NB4 (cell line): ENCODE measurements at regions not wholly inside any gene's neighbourhood (a gene's known extent, or its start where the extent isn't known, plus 50 kb on each side); places are given as distances from the start of the nearest gene placed in this dataset.
A peak's percentile ranks its signal among the peaks of the same experiment; 100 is the strongest.

Experiments
- DNase-seq: peaks from one replicate; pipeline ENCODE4 v3.0.0; 2010; ENCODE audit warnings: low read depth
- H3K4me3 ChIP-seq: one replicate; pipeline ENCODE4 v1.5.1; 2011; ENCODE audit warnings: mild to moderate bottlenecking, low read depth, low read length, moderate library complexity
- MAX ChIP-seq: IDR thresholded peaks from 2 replicates; pipeline ENCODE4 v1.6.1; 2011; ENCODE audit warnings: low read depth, low read length
- MYC ChIP-seq: IDR thresholded peaks from 2 replicates; pipeline ENCODE4 v1.6.1; 2011; ENCODE audit warnings: low read depth, low read length
- POLR2A ChIP-seq: IDR thresholded peaks from 2 replicates; pipeline ENCODE4 v1.6.1; 2011; ENCODE audit warnings: mild to moderate bottlenecking; ENCODE audit not compliant: insufficient read length; ENCODE audit errors: extremely low read depth
- TF ChIP-seq, protein P1 (sequence below): IDR thresholded peaks from one replicate; pipeline ENCODE4 v1.5.1; 2012; ENCODE audit warnings: low read depth, low read length

DNA sequence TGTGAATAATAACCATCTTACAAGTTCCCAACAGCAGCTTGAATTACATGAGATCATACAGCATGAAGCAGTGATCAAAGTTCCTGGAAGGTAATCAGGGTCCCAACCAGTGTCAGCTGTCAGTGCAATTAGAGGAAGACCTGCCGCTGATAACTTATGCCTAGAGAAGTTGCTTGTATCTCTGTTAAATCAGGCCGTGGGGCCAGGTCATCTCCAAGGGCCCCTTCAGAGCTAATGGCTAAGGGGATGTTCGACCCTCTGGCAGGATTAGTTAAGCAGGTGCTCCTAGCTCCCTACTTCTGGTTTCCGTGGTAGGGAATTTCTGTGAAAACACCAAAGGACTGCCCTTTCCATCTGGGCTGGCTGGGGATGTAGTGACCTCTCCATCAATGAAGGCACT lies 251.0 kb downstream of the FAM43A start:
- no peak for DNase-seq
- H3K4me3 ChIP-seq: no peak overlapping the region
- TF ChIP-seq MYC (no peak), MAX (no peak), POLR2A (no peak)
- TF ChIP-seq, protein P1, sequence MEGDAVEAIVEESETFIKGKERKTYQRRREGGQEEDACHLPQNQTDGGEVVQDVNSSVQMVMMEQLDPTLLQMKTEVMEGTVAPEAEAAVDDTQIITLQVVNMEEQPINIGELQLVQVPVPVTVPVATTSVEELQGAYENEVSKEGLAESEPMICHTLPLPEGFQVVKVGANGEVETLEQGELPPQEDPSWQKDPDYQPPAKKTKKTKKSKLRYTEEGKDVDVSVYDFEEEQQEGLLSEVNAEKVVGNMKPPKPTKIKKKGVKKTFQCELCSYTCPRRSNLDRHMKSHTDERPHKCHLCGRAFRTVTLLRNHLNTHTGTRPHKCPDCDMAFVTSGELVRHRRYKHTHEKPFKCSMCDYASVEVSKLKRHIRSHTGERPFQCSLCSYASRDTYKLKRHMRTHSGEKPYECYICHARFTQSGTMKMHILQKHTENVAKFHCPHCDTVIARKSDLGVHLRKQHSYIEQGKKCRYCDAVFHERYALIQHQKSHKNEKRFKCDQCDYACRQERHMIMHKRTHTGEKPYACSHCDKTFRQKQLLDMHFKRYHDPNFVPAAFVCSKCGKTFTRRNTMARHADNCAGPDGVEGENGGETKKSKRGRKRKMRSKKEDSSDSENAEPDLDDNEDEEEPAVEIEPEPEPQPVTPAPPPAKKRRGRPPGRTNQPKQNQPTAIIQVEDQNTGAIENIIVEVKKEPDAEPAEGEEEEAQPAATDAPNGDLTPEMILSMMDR: no peak

DNA sequence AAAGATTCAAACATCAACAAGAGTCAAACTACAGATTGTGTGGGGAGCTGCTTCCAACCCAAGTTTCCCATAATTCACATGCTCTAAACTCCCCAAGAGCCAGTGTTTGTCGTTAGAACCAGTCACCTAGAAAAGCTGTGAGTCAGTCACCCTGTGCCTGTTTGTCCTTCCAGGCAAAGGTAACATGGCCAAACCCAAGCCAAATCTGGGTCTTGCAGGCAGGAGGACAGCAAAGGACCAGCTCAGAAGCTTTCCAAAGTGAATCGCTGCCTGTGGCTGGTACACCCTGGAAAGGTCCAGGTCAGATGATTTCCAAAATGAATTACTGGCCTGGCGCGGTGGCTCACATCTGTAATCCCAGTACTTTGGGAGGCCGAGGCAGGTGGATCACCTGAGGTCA lies 251.5 kb downstream of the FAM43A start:
- no peak for TF ChIP-seq MAX
- TF ChIP-seq, protein P1: no peak
- TF ChIP-seq MYC: no peak
- no peak for TF ChIP-seq POLR2A
- no peak for DNase-seq
- no peak overlapping the region for H3K4me3 ChIP-seq

DNA sequence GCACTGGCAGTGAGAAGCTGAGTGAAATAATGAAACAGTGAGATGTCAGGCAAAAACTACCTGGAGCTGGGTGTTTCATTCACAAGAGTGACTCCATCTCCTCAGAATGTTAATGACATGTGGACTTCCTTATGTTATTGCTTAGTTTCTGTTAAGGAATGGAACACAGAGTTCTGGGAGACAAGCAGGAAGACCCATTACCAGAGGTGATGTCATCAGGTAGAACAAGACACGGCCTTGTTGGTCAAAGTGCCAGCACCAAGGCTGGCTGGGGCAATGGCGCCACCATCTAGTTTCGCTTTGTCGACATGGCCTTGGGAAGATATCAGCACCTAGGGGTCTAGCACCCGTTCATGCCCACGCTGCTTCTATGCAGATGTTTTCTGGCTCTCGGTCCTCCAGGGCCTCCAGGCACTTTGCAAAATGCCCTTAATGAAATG lies 252.2 kb downstream of the FAM43A start:
- DNase-seq: no peak
- H3K4me3 ChIP-seq: no peak overlapping the region
- TF ChIP-seq POLR2A: no peak
- TF ChIP-seq, protein P1: no peak
- no peak for TF ChIP-seq MAX
- no peak for TF ChIP-seq MYC

GRCh38 chr3:194938845-194939531 lies 253.3 kb downstream of the FAM43A start:
- DNase-seq: peak; percentile 51
- H3K4me3 ChIP-seq: no peak overlapping the region
- TF ChIP-seq MAX (no peak), POLR2A (no peak), MYC (no peak)
- TF ChIP-seq, protein P1: no peak

DNA sequence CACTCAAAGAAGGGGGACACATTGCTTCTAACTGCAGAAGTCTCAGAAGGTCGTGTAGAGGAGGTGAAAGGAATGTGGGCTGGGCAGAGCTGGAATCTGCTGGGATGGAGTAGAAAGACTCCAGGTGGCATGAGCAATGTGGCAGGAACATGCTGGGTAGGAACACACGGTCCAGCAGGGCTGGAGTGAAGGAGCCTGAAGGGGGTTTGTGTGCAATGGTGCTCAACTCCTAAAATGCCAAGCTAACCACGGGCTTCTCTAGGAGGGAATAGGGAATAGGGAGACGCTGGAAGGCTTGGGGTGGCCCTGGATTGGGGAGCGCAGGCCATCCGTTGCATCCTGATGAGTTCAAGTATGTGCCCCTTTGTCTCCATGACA lies 253.8 kb downstream of the FAM43A start:
- H3K4me3 ChIP-seq: no peak overlapping the region
- TF ChIP-seq MAX: no peak
- no peak for TF ChIP-seq POLR2A
- TF ChIP-seq, protein P1: no peak
- no peak for TF ChIP-seq MYC
- no peak for DNase-seq
